22Rv1 (cell line): ENCODE measurements at regions not wholly inside any gene's neighbourhood (a gene's known extent, or its start where the extent isn't known, plus 50 kb on each side); places are given as distances from the start of the nearest gene placed in this dataset.

Experiments
- CTCF ChIP-seq: fragments of 450-650 bp; IDR thresholded peaks from 2 replicates; pipeline ENCODE4 v1.5.1; 2017; ENCODE audit warnings: mild to moderate bottlenecking
- ZFX ChIP-seq: fragments of 450-650 bp; IDR thresholded peaks from 2 replicates; pipeline ENCODE4 v1.6.1; 2017; ENCODE audit warnings: antibody characterized with exemption, borderline replicate concordance

- TF ChIP-seq CTCF (no peak), ZFX (no peak)
Observed at GRCh38 chr2:181746844-181747243, 66.5 kb upstream of the NEUROD1 start.
